ENCODE measurements at regions not wholly inside any gene's neighbourhood (a gene's known extent, or its start where the extent isn't known, plus 50 kb on each side); places are given as distances from the start of the nearest gene placed in this dataset.
A peak's percentile ranks its signal among the peaks of the same experiment; 100 is the strongest.

DNA sequence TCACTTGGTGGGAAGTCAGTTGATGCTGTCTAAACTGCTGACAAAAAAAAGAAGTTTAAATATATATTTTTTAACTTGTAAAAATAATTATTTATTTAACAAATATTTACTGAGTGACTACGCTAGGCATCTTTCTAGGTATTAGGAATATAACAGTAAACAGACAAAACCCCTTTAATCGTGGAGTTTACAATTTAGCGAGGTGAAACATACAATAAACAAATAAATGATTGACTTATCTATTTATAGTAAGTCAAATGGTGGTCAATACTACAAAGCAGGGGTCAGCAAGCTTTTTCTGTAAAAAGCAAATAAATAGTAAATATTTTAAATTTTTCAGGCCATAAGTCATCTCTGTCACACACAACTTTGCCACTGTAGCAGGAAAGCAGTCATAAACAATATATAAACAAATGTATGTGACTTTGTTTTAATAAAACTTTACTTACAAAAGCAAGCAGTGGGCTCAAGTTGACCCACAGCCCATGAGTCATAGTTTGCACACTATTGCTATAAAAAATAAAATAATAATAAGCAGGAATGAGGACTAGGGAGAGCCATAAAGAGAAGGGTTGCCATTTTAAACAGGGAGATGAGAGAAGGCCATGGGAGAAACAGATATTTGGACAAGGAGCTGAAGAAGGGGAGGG is 263.9 kb downstream of the PLPP3 start:
- H3K4me3 ChIP-seq (ENCODE audit: low read depth, low read length): no peak overlapping the region
- TF ChIP-seq, protein P1, sequence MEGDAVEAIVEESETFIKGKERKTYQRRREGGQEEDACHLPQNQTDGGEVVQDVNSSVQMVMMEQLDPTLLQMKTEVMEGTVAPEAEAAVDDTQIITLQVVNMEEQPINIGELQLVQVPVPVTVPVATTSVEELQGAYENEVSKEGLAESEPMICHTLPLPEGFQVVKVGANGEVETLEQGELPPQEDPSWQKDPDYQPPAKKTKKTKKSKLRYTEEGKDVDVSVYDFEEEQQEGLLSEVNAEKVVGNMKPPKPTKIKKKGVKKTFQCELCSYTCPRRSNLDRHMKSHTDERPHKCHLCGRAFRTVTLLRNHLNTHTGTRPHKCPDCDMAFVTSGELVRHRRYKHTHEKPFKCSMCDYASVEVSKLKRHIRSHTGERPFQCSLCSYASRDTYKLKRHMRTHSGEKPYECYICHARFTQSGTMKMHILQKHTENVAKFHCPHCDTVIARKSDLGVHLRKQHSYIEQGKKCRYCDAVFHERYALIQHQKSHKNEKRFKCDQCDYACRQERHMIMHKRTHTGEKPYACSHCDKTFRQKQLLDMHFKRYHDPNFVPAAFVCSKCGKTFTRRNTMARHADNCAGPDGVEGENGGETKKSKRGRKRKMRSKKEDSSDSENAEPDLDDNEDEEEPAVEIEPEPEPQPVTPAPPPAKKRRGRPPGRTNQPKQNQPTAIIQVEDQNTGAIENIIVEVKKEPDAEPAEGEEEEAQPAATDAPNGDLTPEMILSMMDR (IDR thresholded peaks at IDR 0.05; ENCODE audit: insufficient read depth, low read depth, low read length): no peak
- DNase-seq (ENCODE audit: low read depth): no peak

DNA sequence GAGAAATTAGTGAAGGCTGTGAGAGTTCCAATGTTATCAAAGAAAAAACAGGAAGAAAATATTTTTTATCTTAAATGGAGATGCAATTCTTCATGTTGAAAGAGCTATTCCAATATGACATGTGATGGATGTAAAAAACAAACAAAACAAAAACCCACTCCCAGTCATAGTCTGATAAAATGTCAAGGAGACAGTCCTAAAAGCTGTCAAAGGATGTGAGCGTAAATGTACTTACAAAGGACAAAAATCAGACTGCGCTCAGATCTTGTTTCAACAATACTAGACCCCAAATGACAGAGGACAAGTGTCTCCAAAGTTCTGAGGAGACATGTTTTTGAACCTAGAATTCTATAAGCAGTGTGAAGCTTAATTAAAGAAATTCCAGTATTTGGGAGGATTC is 265.8 kb downstream of the PLPP3 start:
- TF ChIP-seq, protein P1 (IDR thresholded peaks at IDR 0.05; ENCODE audit: insufficient read depth, low read depth, low read length): no peak
- no peak overlapping the region for H3K4me3 ChIP-seq (ENCODE audit: low read depth, low read length)
- no peak for DNase-seq (ENCODE audit: low read depth)

DNA sequence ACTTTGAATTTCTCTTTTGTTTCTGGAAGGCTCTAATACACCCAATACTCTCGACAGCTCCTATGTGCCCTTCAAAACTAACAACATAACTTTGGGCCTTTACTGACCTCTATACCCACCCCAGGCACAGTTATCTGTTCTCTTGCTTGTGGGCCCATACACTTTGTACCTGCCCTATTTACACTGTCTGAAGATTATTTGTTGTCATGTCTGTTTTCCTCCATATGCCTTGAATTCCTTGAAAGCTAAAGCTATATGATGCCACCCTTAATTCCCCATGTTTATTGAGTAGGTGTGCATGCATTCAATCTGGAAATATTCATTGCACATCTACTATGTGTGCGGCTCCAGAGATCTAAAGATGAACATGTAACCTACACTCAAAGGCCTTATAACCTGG is 267.6 kb downstream of the PLPP3 start:
- DNase-seq (ENCODE audit: low read depth): no peak
- H3K4me3 ChIP-seq (ENCODE audit: low read depth, low read length): no peak overlapping the region
- TF ChIP-seq, protein P1 (IDR thresholded peaks at IDR 0.05; ENCODE audit: insufficient read depth, low read depth, low read length): no peak

DNA sequence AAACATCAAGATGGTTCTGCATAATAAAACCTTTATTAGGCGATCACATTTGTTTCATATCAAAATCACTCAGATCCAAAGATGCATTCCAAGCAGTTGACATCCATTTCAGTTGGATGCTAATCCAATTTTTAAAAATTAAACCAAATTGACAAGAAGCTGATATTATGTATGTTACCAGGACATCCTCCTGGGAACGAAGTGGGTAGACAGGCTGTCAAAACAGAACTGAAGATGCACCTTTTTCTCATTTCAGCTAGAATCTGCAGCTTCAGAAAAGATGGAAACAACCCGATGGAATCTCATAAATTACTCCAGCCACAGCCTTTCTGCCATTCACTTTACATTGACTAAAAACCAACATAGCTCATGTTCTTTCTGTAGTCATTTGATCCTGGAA is 268.4 kb downstream of the PLPP3 start:
- no peak overlapping the region for H3K4me3 ChIP-seq (ENCODE audit: low read depth, low read length)
- no peak for DNase-seq (ENCODE audit: low read depth)
- TF ChIP-seq, protein P1 (IDR thresholded peaks at IDR 0.05; ENCODE audit: insufficient read depth, low read depth, low read length): no peak

DNA sequence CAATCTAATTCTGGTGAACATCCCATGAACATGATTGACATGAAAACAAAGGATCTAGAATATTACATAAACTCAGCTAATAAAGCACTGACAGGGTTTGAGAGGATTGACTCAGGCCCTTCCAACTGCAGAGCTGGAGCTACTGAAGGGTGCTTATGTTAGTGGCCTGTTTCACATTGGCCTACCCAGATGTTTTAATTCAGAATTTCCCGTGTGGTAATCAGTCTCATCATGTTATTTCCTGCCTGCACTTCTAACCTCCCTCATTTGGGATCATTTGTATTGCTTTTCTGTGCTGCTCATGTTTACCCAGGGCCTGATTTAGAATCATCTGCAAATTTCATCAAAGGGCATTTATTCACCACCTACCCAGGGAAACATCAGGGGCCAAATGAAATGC is 270.3 kb downstream of the PLPP3 start:
- TF ChIP-seq, protein P1 (IDR thresholded peaks at IDR 0.05; ENCODE audit: insufficient read depth, low read depth, low read length): no peak
- no peak overlapping the region for H3K4me3 ChIP-seq (ENCODE audit: low read depth, low read length)
- DNase-seq (ENCODE audit: low read depth): no peak

DNA sequence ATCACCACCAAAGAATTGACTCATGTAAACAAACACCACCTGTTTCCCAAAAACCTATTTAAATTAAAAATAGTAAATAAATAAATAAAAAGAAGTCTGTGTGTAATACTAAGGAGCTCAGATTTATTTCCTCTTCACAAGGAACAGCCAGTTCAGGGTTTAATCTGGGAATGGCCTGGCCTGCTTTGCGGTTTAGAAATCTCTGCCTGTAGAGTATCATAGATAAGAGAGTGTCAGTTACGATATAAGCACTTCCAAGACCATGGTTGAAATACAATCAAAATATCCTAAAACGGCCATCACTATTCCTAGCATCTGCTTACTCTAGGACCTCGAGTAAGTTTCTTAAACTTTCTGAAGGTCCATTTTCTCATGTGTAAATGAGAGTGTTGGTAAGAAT is 274.4 kb downstream of the PLPP3 start:
- TF ChIP-seq, protein P1 (IDR thresholded peaks at IDR 0.05; ENCODE audit: insufficient read depth, low read depth, low read length): no peak
- DNase-seq (ENCODE audit: low read depth): peak; percentile 91
- H3K4me3 ChIP-seq (ENCODE audit: low read depth, low read length): no peak overlapping the region

DNA sequence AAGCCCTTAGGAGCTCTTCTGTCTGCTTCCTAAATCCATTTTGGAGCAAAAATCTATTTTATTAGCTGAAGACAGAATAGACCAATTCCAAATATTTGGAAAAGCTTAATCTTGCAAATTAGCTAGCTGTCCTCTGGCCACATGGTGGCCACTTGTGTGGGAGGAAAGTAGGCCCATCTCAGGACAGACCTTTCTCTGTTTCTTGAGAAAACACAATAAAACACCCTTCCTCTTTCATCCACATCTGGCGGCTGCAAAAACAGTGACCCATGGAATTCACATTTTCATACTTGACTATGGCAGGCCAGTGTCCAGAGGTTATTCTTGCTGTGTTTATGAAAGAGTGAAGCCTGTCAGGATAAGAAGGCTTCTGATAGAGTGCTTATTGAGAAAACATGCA is 275.6 kb downstream of the PLPP3 start:
- H3K4me3 ChIP-seq (ENCODE audit: low read depth, low read length): no peak overlapping the region
- TF ChIP-seq, protein P1 (IDR thresholded peaks at IDR 0.05; ENCODE audit: insufficient read depth, low read depth, low read length): no peak
- DNase-seq (ENCODE audit: low read depth): no peak
